RWPE2 (cell line): ENCODE measurements at regions not wholly inside any gene's neighbourhood (a gene's known extent, or its start where the extent isn't known, plus 50 kb on each side); places are given as distances from the start of the nearest gene placed in this dataset.

Source experiments
- ATAC-seq: fragments of 200-7000 bp; cut with Tn5 transposase; 3 replicates; pipeline ENCODE4 v1.9.1; 2021; ENCODE audit warnings: low read depth
- DNase-seq: peaks from one replicate; pipeline ENCODE4 v3.0.0-alpha.2; 2020; ENCODE audit warnings: low spot score
- H3K27ac ChIP-seq: fragments of 450-650 bp; 2 replicates; pipeline ENCODE4 v1.5.1; 2017; ENCODE audit warnings: mild to moderate bottlenecking; ENCODE audit not compliant: poor library complexity, severe bottlenecking
- H3K27me3 ChIP-seq: fragments of 250-450 bp; sonication (Bioruptor Pico); 2 replicates; pipeline ENCODE4 v1.5.1; 2021; ENCODE audit warnings: mild to moderate bottlenecking, moderate library complexity; ENCODE audit not compliant: insufficient read depth, poor library complexity, severe bottlenecking
- H3K36me3 ChIP-seq: fragments of 250-450 bp; sonication (Bioruptor Pico); 2 replicates; pipeline ENCODE4 v1.5.1; 2020; ENCODE audit warnings: low read depth, mild to moderate bottlenecking, moderate library complexity
- H3K4me1 ChIP-seq: fragments of 250-450 bp; sonication (Bioruptor Pico); 2 replicates; pipeline ENCODE4 v1.5.1; 2021; ENCODE audit warnings: mild to moderate bottlenecking, moderate library complexity; ENCODE audit not compliant: insufficient read depth, poor library complexity, severe bottlenecking
- H3K4me3 ChIP-seq: fragments of 250-450 bp; sonication (Bioruptor Pico); 2 replicates; pipeline ENCODE4 v1.5.1; 2021; ENCODE audit warnings: mild to moderate bottlenecking, moderate library complexity; ENCODE audit not compliant: severe bottlenecking
- H3K9me3 ChIP-seq: fragments of 250-450 bp; sonication (Bioruptor Pico); 2 replicates; pipeline ENCODE4 v1.5.1; 2021; ENCODE audit warnings: mild to moderate bottlenecking, moderate library complexity; ENCODE audit not compliant: severe bottlenecking
- CTCF ChIP-seq: fragments of 450-650 bp; IDR thresholded peaks from one replicate; pipeline ENCODE4 v1.5.1; 2017; ENCODE audit warnings: mild to moderate bottlenecking, moderate library complexity; ENCODE audit not compliant: poor library complexity, severe bottlenecking

GRCh38 chr5:81835814-81836367, 85.0 kb upstream of the SSBP2 start:
- no peak for ATAC-seq
- Histone ChIP-seq H3K4me1 (no peaks in the 10 kb centered on the region), H3K4me3 (no peak overlapping the region), H3K9me3 (no peaks in the 10 kb centered on the region), H3K36me3 (no peaks in the 10 kb centered on the region), H3K27me3 (no peaks in the 10 kb centered on the region), H3K27ac (no peak overlapping the region)
- TF ChIP-seq CTCF: no peak
- DNase-seq: no peak

DNA sequence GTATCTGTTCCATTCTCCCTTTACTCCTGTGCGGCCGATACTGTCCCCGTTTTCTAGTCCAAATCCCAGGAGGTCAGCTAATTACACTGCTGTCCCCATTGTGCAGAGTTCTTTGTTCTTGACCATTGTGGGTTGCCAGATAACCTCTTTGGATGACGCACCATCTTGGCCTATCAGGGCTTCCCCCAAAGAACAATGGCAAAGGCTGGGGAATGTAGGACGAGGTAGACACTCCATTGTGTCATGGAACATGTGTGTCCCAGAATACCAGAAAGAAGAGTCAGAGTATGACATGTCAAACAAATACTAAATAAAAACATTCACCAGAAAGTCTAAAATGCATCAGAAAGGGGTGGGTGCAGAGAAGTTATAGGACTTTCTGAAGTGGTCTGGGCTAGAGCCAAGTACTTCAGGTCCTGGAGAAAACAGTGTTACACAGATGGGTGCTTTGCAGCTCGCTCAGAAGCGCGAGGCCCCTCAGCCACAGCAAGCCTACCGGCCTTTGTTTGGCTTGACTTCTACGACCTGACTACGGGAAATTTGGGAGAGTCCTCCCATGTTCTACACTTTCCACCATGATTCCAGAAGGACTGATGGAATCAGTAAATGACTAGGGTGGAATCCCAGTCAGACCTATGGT, 83.2 kb upstream of the SSBP2 start:
- no peak for TF ChIP-seq CTCF
- H3K27me3 ChIP-seq: no peaks in the 10 kb centered on the region
- H3K4me1 ChIP-seq: no peaks in the 10 kb centered on the region
- no peaks in the 10 kb centered on the region for H3K36me3 ChIP-seq
- no peaks in the 10 kb centered on the region for H3K9me3 ChIP-seq
- ATAC-seq (no peak), DNase-seq (no peak)
- H3K27ac ChIP-seq: no peak overlapping the region
- H3K4me3 ChIP-seq: no peak overlapping the region

GRCh38 chr5:81830596-81830995, 79.7 kb upstream of the SSBP2 start:
- H3K36me3 ChIP-seq: no peaks in the 10 kb centered on the region
- H3K4me3 ChIP-seq: no peak overlapping the region
- H3K4me1 ChIP-seq: no peaks in the 10 kb centered on the region
- no peaks in the 10 kb centered on the region for H3K27me3 ChIP-seq
- no peaks in the 10 kb centered on the region for H3K9me3 ChIP-seq
- DNase-seq (no peak), ATAC-seq (no peak)
- H3K27ac ChIP-seq: no peak overlapping the region
- no peak for TF ChIP-seq CTCF

DNA sequence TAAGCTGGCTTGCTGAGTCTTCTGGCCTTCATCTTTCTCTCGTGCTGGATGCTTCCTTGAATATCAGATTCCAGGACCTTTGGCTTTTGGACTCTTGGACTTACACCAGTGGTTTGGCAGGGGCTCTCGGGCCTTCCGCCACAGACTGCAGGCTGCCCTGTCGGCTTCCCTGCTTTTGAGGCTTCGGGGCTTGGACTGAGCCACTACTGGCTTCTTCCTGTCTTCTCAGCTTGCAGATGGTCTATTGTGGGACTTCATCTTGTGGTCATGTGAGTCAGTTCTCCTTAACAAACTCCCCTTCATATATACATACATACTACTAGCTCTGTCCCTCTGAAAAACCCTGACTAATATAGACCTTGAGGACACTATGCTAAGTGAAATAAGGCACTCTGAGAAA, 78.3 kb upstream of the SSBP2 start:
- ATAC-seq (no peak), DNase-seq (no peak)
- TF ChIP-seq CTCF: no peak
- Histone ChIP-seq H3K9me3 (no peaks in the 10 kb centered on the region), H3K4me1 (peaks cover 5% of the 10 kb centered on the region), H3K27me3 (no peaks in the 10 kb centered on the region), H3K4me3 (no peak overlapping the region), H3K27ac (no peak overlapping the region), H3K36me3 (no peaks in the 10 kb centered on the region)

DNA sequence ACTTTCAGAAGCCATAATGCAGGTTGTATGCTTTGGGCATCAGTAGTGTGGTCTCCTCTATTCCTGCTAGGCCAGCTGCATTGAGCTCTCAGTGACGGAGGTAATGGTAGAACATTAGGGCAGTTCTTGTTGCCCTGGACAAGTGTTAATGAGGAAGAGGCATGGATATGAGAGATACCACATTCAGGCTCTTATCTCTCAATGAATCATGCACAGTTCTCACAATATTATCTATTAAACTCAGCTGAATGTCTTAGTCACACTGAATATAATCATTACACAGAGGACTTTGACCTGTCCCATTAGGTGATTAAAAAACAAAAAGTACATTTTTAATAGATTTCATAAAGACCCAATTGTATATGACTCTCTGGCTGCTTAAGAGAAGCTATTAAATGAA, 76.6 kb upstream of the SSBP2 start:
- ATAC-seq (no peak), DNase-seq (no peak)
- no peaks in the 10 kb centered on the region for H3K9me3 ChIP-seq
- peaks cover 5% of the 10 kb centered on the region for H3K4me1 ChIP-seq
- H3K27me3 ChIP-seq: no peaks in the 10 kb centered on the region
- H3K27ac ChIP-seq: no peak overlapping the region
- H3K36me3 ChIP-seq: no peaks in the 10 kb centered on the region
- H3K4me3 ChIP-seq: no peak overlapping the region
- TF ChIP-seq CTCF: no peak
